CD14-positive monocyte (primary cell): ENCODE measurements at regions not wholly inside any gene's neighbourhood (a gene's known extent, or its start where the extent isn't known, plus 50 kb on each side); places are given as distances from the start of the nearest gene placed in this dataset.
A peak's percentile ranks its signal among the peaks of the same experiment; 100 is the strongest.

ENCODE experiments used
- DNase-seq, 3 donors: peaks; one replicate each; pipeline ENCODE4 v3.0.0-alpha.2; 2011 to 2022
- H2AFZ ChIP-seq: 2 replicates; pipeline ENCODE4 v1.6.0; 2012; ENCODE audit warnings: mild to moderate bottlenecking, low read depth, low read length, inconsistent platforms; ENCODE audit not compliant: insufficient read depth, poor library complexity, severe bottlenecking
- H3K27ac ChIP-seq, 2 donors: 1 replicate in 1 of 2; 2 replicates in 1 of 2; pipeline ENCODE4 v1.5.1; 2012 to 2013; ENCODE audit warnings: low read length in 2 of 2, control low read depth in 1 of 2, inconsistent platforms in 1 of 2, low read depth in 1 of 2, mild to moderate bottlenecking in 1 of 2
- H3K27me3 ChIP-seq, 2 donors: one replicate each; pipeline versions ENCODE4 v1.6.0 to v1.6.1; 2011 to 2013; ENCODE audit warnings: low read length in 2 of 2; ENCODE audit not compliant: control insufficient read depth in 2 of 2, insufficient read depth in 2 of 2
- H3K36me3 ChIP-seq, 2 donors: replicated peaks in 1 of 2; 1 replicate in 1 of 2; 2 replicates in 1 of 2; pipeline versions ENCODE4 v1.5.1 to v1.6.1; 2012 to 2013; ENCODE audit warnings: low read length in 2 of 2, control low read depth in 1 of 2, inconsistent platforms in 1 of 2, mild to moderate bottlenecking in 1 of 2; ENCODE audit not compliant: insufficient read depth in 2 of 2, control insufficient read depth in 1 of 2
- H3K4me1 ChIP-seq, 2 donors: 1 replicate in 1 of 2; 2 replicates in 1 of 2; pipeline versions ENCODE4 v1.5.1 to v1.6.1; 2012 to 2013; ENCODE audit warnings: low read length in 2 of 2, control low read depth in 1 of 2, inconsistent platforms in 1 of 2, mild to moderate bottlenecking in 1 of 2, moderate library complexity in 1 of 2; ENCODE audit not compliant: insufficient read depth in 2 of 2, control insufficient read depth in 1 of 2
- H3K4me2 ChIP-seq: replicated peaks from 2 replicates; pipeline ENCODE3; 2012; ENCODE audit warnings: low read length, moderate library complexity, mild to moderate bottlenecking; ENCODE audit not compliant: poor library complexity, severe bottlenecking; ENCODE audit errors: extremely low read depth
- H3K4me3 ChIP-seq, 3 experiments: fragments of 200-600 bp in 1 of 3; sonication (generic) in 1 of 3; replicated peaks in 1 of 3; 1 replicate in 2 of 3; 2 replicates in 1 of 3; pipeline ENCODE4 v1.5.1; 2011 to 2013; ENCODE audit warnings: low read length in 3 of 3, mild to moderate bottlenecking in 3 of 3, control low read depth in 2 of 3, low read depth in 2 of 3, inconsistent platforms in 1 of 3, moderate library complexity in 1 of 3
- H3K79me2 ChIP-seq: 2 replicates; pipeline ENCODE4 v1.6.0; 2012; ENCODE audit warnings: mild to moderate bottlenecking, control low read depth, inconsistent platforms, low read length, moderate library complexity; ENCODE audit not compliant: insufficient read depth
- H3K9ac ChIP-seq: 2 replicates; pipeline ENCODE4 v1.6.0; 2017; ENCODE audit warnings: low read length, mild to moderate bottlenecking; ENCODE audit not compliant: insufficient read depth, poor library complexity, severe bottlenecking
- H3K9me3 ChIP-seq, 2 donors: replicated peaks in 1 of 2; 1 replicate in 1 of 2; 2 replicates in 1 of 2; pipeline versions ENCODE4 v1.5.1 to v1.6.1; 2012 to 2013; ENCODE audit warnings: low read length in 2 of 2, control low read depth in 1 of 2; ENCODE audit not compliant: control insufficient read depth in 1 of 2, insufficient read depth in 1 of 2
- H4K20me1 ChIP-seq: 2 replicates; pipeline ENCODE4 v1.6.0; 2012; ENCODE audit warnings: mild to moderate bottlenecking, low read length, control low read depth, moderate library complexity; ENCODE audit not compliant: insufficient read depth
- H3K27ac Mint-ChIP-seq, 7 donors: one replicate each; pipeline ENCODE4 v1.8.0; 2020; ENCODE audit warnings: mild to moderate bottlenecking in 7 of 7, mixed read lengths in 7 of 7, moderate library complexity in 6 of 7, inconsistent platforms in 2 of 7
- H3K27me3 Mint-ChIP-seq, 3 donors: one replicate each; pipeline ENCODE4 v1.8.0; 2021 to 2022; ENCODE audit warnings: low read depth in 3 of 3, mild to moderate bottlenecking in 3 of 3, mixed read lengths in 3 of 3, moderate library complexity in 3 of 3, inconsistent platforms in 1 of 3
- H3K36me3 Mint-ChIP-seq, 2 donors: one replicate each; pipeline ENCODE4 v1.8.0; 2020; ENCODE audit warnings: mixed read lengths in 2 of 2, inconsistent platforms in 1 of 2, mild to moderate bottlenecking in 1 of 2
- H3K4me1 Mint-ChIP-seq: one replicate; pipeline ENCODE4 v1.8.0; 2020; ENCODE audit warnings: mild to moderate bottlenecking, mixed read lengths
- H3K4me3 Mint-ChIP-seq, 2 donors: one replicate each; pipeline ENCODE4 v1.8.0; 2020; ENCODE audit warnings: mild to moderate bottlenecking in 2 of 2, mixed read lengths in 2 of 2, moderate library complexity in 1 of 2
- H3K9me3 Mint-ChIP-seq, 7 donors: one replicate each; pipeline ENCODE4 v1.8.0; 2020 to 2022; ENCODE audit warnings: mixed read lengths in 7 of 7, mild to moderate bottlenecking in 6 of 7, moderate library complexity in 6 of 7, inconsistent platforms in 2 of 7
- CTCF ChIP-seq: fragments of 200-600 bp; IDR thresholded peaks from one replicate; pipeline ENCODE4 v1.8.0; 2022; ENCODE audit warnings: antibody characterized with exemption, mild to moderate bottlenecking
- WGBS: methylation state at CpG from one replicate; pipeline ENCODE4 v1.1.5; 2013; ENCODE audit warnings: missing lambda C conversion rate; ENCODE audit not compliant: insufficient coverage; 5-methylcytosine and 5-hydroxymethylcytosine counted together
- intact Hi-C, 2 donors: fragments of 100-400 bp; cut with micrococcal nuclease; formaldehyde crosslinking; loops; one replicate each; pipeline versions ENCODE4 v1.15.0 to v1.15.1; 2023

GRCh38 chr11:45092404-45092785 lies 54.0 kb upstream of the PRDM11 start:
- Mint-ChIP-seq H3K4me3 (peak overlapping the region in 1 of 2 donors; percentile 54), H3K27me3 (peaks cover 23 to 30% (median 27%) of the 10 kb centered on the region in 3 donors), H3K4me1 (peaks cover 21% of the 10 kb centered on the region), H3K36me3 (no peaks in the 10 kb centered on the region), H3K27ac (peak overlapping the region in 1 of 7 donors; percentile 6), H3K9me3 (peaks cover 0 to 2% (median 0%) of the 10 kb centered on the region in 7 donors)
- H3K9me3 ChIP-seq = no peaks in the 10 kb centered on the region
- no peak overlapping the region for H3K27ac ChIP-seq
- no peak overlapping the region for H3K4me2 ChIP-seq
- H2AFZ ChIP-seq = no peak overlapping the region
- no peaks in the 10 kb centered on the region for H3K36me3 ChIP-seq
- TF ChIP-seq CTCF = no peak
- H4K20me1 ChIP-seq = no peaks in the 10 kb centered on the region
- H3K9ac ChIP-seq = no peak overlapping the region
- H3K4me3 ChIP-seq = no peak overlapping the region
- no peaks in the 10 kb centered on the region for H3K79me2 ChIP-seq
- DNase-seq = no peak
- no CpG with 5 or more reads among the region's 5 CpGs for WGBS
- intact Hi-C loops = no loop called here
- H3K27me3 ChIP-seq = peaks cover 0 to 16% of the 10 kb centered on the region in 2 donors
- peaks cover 11 to 18% of the 10 kb centered on the region in 2 donors for H3K4me1 ChIP-seq

GRCh38 chr11:45092901-45093760 lies 53.3 kb upstream of the PRDM11 start:
- Histone ChIP-seq H2AFZ (no peak overlapping the region), H3K36me3 (no peaks in the 10 kb centered on the region), H3K9me3 (no peaks in the 10 kb centered on the region), H3K4me3 (no peak overlapping the region), H3K27me3 (peaks cover 0 to 16% of the 10 kb centered on the region in 2 donors), H4K20me1 (no peaks in the 10 kb centered on the region), H3K4me1 (peaks cover 11 to 18% of the 10 kb centered on the region in 2 donors), H3K4me2 (no peak overlapping the region), H3K9ac (no peak overlapping the region), H3K27ac (no peak overlapping the region), H3K79me2 (no peaks in the 10 kb centered on the region)
- Mint-ChIP-seq H3K4me1 (peaks cover 21% of the 10 kb centered on the region), H3K4me3 (peak overlapping the region in 1 of 2 donors; percentile 40), H3K36me3 (no peaks in the 10 kb centered on the region), H3K27me3 (peaks cover 21 to 31% (median 25%) of the 10 kb centered on the region in 3 donors), H3K27ac (peak overlapping the region in 3 of 7 donors; percentile 21 to 76 (median 72)), H3K9me3 (peaks cover 0 to 2% (median 0%) of the 10 kb centered on the region in 7 donors)
- 1% methylated on average over 9 of the region's 15 CpGs for WGBS
- peak in 1 of 3 donors; percentile 31 for DNase-seq
- no peak for TF ChIP-seq CTCF
- intact Hi-C loops = no loop called here
